Duodenal mucosa (tissue), 2 donors: ENCODE measurements at regions not wholly inside any gene's neighbourhood (a gene's known extent, or its start where the extent isn't known, plus 50 kb on each side); places are given as distances from the start of the nearest gene placed in this dataset.
A peak's percentile ranks its signal among the peaks of the same experiment; 100 is the strongest.
"Not testable (repeated sequence)": the region's sequence is repeated elsewhere in the genome, so short reads cannot be mapped to it uniquely, and the experiment has no call there.

Experiments used
- H3K27ac ChIP-seq: one replicate; pipeline ENCODE4 v1.7.0; 2013; ENCODE audit warnings: low read depth, low read length
- H3K27me3 ChIP-seq, 2 donors: one replicate each; pipeline ENCODE4 v1.7.0; 2013; ENCODE audit warnings: low read length in 2 of 2, control low read depth in 1 of 2; ENCODE audit not compliant: insufficient read depth in 2 of 2, control insufficient read depth in 1 of 2
- H3K36me3 ChIP-seq, 2 donors: one replicate each; pipeline ENCODE4 v1.7.0; 2013; ENCODE audit warnings: low read length in 2 of 2, control low read depth in 1 of 2; ENCODE audit not compliant: insufficient read depth in 2 of 2, control insufficient read depth in 1 of 2
- H3K4me1 ChIP-seq, 2 donors: one replicate each; pipeline ENCODE4 v1.7.0; 2013; ENCODE audit warnings: low read length in 2 of 2, control low read depth in 1 of 2; ENCODE audit not compliant: insufficient read depth in 2 of 2, control insufficient read depth in 1 of 2
- H3K4me3 ChIP-seq, 2 donors: one replicate each; pipeline ENCODE4 v1.7.0; 2013; ENCODE audit warnings: low read length in 2 of 2, low read depth in 1 of 2
- H3K9ac ChIP-seq, 2 donors: one replicate each; pipeline ENCODE4 v1.7.0; 2013; ENCODE audit warnings: low read length in 2 of 2, low read depth in 1 of 2
- H3K9me3 ChIP-seq, 2 donors: one replicate each; pipeline ENCODE4 v1.7.0; 2013; ENCODE audit warnings: low read length in 2 of 2, control low read depth in 1 of 2; ENCODE audit not compliant: control insufficient read depth in 1 of 2

DNA sequence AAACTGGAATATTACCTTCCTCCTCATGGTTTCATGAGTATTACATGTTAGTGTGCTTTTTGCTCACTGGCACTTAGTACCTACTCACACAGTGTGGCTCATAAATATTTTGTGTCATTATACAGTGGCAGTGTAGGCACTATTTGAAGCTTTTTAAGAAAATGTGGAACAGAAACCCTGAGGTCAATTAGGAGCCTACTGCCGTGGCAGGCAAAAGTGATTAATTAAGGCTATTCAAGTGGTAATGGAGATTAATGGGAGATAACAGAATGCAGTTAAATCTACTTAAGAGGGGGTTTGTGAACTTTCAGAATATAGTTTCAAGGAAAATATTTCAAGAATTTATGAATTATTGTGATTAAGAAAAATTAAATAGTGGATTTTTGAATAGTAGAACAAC lies 277.6 kb downstream of the HGF start:
- no peak overlapping the region for H3K4me3 ChIP-seq
- H3K4me1 ChIP-seq, result no peaks in the 10 kb centered on the region
- no peaks in the 10 kb centered on the region for H3K27me3 ChIP-seq
- H3K27ac ChIP-seq, result no peak overlapping the region
- no peaks in the 10 kb centered on the region for H3K36me3 ChIP-seq
- H3K9me3 ChIP-seq, result no peaks in the 10 kb centered on the region
- H3K9ac ChIP-seq, result no peak overlapping the region

DNA sequence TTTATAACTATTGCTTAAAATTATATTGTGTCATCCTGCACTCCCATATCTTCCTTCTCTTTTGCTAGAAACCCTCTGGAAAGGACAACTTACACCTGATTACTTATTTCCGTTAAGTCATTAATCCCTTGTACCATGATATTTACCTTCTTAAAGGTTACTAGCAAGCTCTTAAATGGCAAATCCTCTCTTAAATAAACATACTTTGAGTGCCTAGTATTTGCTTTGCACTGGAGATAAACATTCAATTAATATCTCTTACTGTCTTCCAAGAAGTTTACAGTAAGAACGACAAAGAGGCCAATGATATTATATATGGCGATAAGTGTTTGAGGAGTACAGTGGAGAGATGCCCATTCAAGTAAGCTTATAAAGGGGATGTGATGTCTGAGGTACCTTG lies 278.3 kb downstream of the HGF start:
- Histone ChIP-seq H3K4me3 (no peak overlapping the region), H3K9me3 (no peaks in the 10 kb centered on the region), H3K9ac (no peak overlapping the region), H3K27ac (no peak overlapping the region), H3K27me3 (no peaks in the 10 kb centered on the region), H3K4me1 (no peaks in the 10 kb centered on the region), H3K36me3 (no peaks in the 10 kb centered on the region)

- no peak overlapping the region for H3K9ac ChIP-seq
- no peak overlapping the region for H3K4me3 ChIP-seq
- no peaks in the 10 kb centered on the region for H3K36me3 ChIP-seq
- no peaks in the 10 kb centered on the region for H3K4me1 ChIP-seq
- no peaks in the 10 kb centered on the region for H3K9me3 ChIP-seq
- H3K27me3 ChIP-seq, result no peaks in the 10 kb centered on the region
- H3K27ac ChIP-seq, result no peak overlapping the region
Observed at GRCh38 chr7:81488210-81488609, 281.6 kb downstream of the HGF start.

- Histone ChIP-seq H3K27me3 (no peaks in the 10 kb centered on the region), H3K4me1 (no peaks in the 10 kb centered on the region), H3K4me3 (no peak overlapping the region), H3K9me3 (no peaks in the 10 kb centered on the region), H3K36me3 (no peaks in the 10 kb centered on the region), H3K27ac (no peak overlapping the region), H3K9ac (no peak overlapping the region)
Observed at GRCh38 chr7:81487516-81487915, 282.3 kb downstream of the HGF start.

GRCh38 chr7:81484261-81484660 lies 285.6 kb downstream of the HGF start:
- H3K27ac ChIP-seq, result no peak overlapping the region

GRCh38 chr7:81482600-81483186 lies 287.2 kb downstream of the HGF start:
- H3K9ac ChIP-seq, result no peak overlapping the region
- H3K27ac ChIP-seq, result no peak overlapping the region
- no peaks in the 10 kb centered on the region for H3K4me1 ChIP-seq
- H3K36me3 ChIP-seq, result no peaks in the 10 kb centered on the region
- H3K4me3 ChIP-seq, result no peak overlapping the region
- H3K27me3 ChIP-seq, result no peaks in the 10 kb centered on the region
- no peaks in the 10 kb centered on the region for H3K9me3 ChIP-seq

More at GRCh38 chr7:81484261-81484660, 285.6 kb downstream of the HGF start:
- Histone ChIP-seq H3K4me3 (no peak overlapping the region), H3K9ac (no peak overlapping the region), H3K9me3 (no peaks in the 10 kb centered on the region), H3K36me3 (no peaks in the 10 kb centered on the region), H3K27me3 (no peaks in the 10 kb centered on the region), H3K4me1 (no peaks in the 10 kb centered on the region)

- Histone ChIP-seq H3K27me3 (no peaks in the 10 kb centered on the region), H3K9me3 (no peaks in the 10 kb centered on the region), H3K9ac (no peak overlapping the region), H3K4me3 (peak overlapping the region in 1 of 2 donors; percentile 36), H3K27ac (no peak overlapping the region), H3K36me3 (no peaks in the 10 kb centered on the region), H3K4me1 (no peaks in the 10 kb centered on the region)
Observed at GRCh38 chr7:81478664-81479063, 291.2 kb downstream of the HGF start.

GRCh38 chr7:81478201-81478600 lies 291.6 kb downstream of the HGF start:
- not testable (repeated sequence) for H3K27me3 ChIP-seq

DNA sequence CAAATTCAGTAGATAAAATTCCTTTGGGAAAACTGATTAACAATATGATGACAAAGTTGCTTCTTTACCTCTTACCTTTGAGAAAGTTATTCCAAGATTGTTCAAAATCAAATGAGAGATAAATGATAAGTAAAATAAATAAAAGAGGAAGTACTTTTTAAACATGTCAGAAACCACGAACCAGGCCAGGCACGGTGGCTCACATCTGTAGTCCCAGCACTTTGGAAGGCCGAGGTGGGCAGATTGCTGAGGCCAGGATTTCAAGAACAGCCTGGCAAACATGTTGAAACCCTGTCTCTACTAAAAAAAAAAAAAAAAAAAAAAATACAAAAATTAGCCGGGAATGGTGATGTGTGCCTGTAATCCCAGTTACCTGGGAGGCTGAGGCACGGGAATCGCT lies 296.6 kb downstream of the HGF start:
- Histone ChIP-seq H3K27me3 (no peaks in the 10 kb centered on the region), H3K9ac (no peak overlapping the region), H3K27ac (no peak overlapping the region), H3K9me3 (no peaks in the 10 kb centered on the region), H3K36me3 (no peaks in the 10 kb centered on the region), H3K4me1 (peaks cover 23 to 31% of the 10 kb centered on the region in 2 donors), H3K4me3 (no peak overlapping the region)

More at GRCh38 chr7:81478201-81478600, 291.6 kb downstream of the HGF start:
- not testable (repeated sequence) for H3K4me3 ChIP-seq, H3K4me1 ChIP-seq, H3K9ac ChIP-seq, H3K9me3 ChIP-seq, H3K36me3 ChIP-seq, H3K27ac ChIP-seq

GRCh38 chr7:81470724-81471379 lies 299.0 kb downstream of the HGF start:
- H3K9ac ChIP-seq, result no peak overlapping the region
- H3K36me3 ChIP-seq, result no peaks in the 10 kb centered on the region
- no peak overlapping the region for H3K4me3 ChIP-seq
- no peaks in the 10 kb centered on the region for H3K9me3 ChIP-seq
- H3K27ac ChIP-seq, result no peak overlapping the region
- no peaks in the 10 kb centered on the region for H3K27me3 ChIP-seq
- peaks cover 23 to 35% of the 10 kb centered on the region in 2 donors for H3K4me1 ChIP-seq
